HG02970 (cell line): ENCODE measurements at regions not wholly inside any gene's neighbourhood (a gene's known extent, or its start where the extent isn't known, plus 50 kb on each side); places are given as distances from the start of the nearest gene placed in this dataset.

ENCODE experiments used
- ATAC-seq: cut with Tn5 transposase; IDR thresholded peaks from one replicate; pipeline ENCODE4 v1.9.1; 2021; ENCODE audit warnings: mild to moderate bottlenecking, moderate library complexity, moderate number of reproducible peaks; ENCODE audit not compliant: unreplicated experiment, low FRiP score

DNA sequence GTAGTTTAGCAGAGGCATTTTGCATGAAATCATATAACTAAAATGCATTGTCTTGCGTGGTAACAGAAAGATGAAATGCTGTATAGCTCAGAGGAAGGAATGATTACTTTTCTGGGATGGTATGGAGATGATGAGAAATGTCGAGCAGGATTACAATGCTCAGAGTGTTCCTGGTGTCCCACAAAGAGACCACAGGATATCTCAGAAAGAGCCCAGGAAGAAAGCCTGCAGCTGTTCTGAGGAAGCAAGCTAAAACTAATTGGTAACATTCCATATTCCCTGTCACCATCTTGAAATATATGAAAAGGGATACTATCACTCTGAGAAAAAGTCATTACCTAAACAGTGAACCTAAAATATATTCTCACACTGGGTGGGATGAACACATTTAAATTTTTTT is 233.1 kb downstream of the POU4F1 start:
- ATAC-seq: no peak

GRCh38 chr13:78364711-78365110 is 238.6 kb downstream of the POU4F1 start:
- ATAC-seq: no peak

GRCh38 chr13:78341032-78341431 is 262.3 kb downstream of the POU4F1 start:
- ATAC-seq: no peak

GRCh38 chr13:78339927-78340326 is 263.4 kb downstream of the POU4F1 start:
- ATAC-seq: no peak

DNA sequence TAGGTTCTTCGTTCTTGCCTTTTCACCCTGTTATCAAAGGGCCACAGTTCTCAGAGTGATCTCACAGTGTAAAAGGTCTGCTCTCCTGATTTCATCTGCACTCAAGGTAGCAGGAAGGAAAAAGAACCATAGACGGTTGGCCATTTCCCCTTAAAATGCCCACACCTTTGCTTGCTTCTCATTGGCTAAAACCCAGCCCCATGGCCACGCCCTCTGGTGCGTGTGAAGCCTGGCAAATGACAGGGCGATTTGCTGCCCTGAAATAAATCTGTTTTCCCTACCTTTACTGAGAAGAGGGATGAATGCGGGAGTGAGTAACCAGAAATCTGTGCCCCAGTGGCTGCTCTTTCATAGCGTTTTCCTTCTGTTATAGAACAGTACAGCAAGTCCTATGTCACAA is 269.3 kb downstream of the POU4F1 start:
- no peak for ATAC-seq

DNA sequence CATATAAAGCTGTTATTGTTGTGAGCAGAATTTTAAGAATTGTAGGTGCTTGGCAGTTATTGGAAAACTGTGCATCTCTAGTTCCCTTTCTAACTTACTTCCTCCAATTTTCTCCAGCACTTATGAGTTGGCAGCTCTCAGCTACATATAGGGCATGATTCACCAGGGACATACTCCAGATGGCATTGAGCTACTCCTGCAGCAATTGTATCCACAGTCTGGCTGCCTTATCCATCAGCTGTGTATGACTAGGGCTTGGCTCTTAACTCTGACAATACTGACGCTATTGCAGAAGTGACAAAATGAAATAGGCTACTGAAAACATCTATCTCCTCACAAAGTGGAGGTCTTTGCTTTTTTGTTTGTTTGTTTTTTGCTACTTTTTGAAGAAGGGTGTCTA is 276.7 kb downstream of the POU4F1 start:
- no peak for ATAC-seq

DNA sequence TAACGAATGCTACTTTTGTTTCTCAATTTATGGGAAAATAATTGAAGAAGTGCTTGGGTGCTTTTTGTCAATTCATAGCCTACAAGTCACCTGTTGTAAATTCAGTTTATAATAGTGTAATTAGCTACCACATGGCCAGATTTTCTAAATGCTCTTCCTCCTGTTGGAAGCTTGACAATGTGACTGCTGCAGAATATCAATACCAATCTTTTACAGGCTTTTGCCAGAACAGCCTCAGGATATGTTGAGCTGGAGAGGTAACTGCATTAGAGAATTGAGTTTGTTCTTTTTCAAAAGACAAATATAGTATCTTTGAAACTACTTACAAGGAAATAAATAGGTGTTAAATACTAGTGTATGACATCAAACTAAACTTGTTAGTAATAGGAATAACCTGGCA is 277.8 kb downstream of the POU4F1 start:
- no peak for ATAC-seq

DNA sequence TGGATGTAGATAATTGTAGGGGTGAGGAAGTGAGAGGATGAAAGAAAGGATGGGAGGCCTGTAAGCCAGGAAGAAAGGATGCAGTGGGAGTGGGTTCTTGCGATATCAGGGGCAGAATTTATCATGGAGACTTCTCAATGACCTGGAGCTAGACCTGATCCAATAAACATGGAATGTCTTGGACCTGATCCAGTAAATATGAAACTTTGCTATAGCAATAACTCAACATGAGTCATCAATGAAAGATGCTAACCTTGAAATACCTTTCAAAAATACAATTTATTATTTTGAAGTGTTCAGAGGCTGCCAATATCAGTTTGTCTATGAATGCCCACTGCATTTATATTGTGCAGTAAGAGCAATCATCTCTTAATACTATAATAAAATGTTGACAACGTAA is 279.5 kb downstream of the POU4F1 start:
- ATAC-seq: no peak

- ATAC-seq: no peak
These were observed 280.3 kb downstream of the POU4F1 start for GRCh38 chr13:78323040-78323439.

GRCh38 chr13:78319101-78319627 is 284.2 kb downstream of the POU4F1 start:
- no peak for ATAC-seq

DNA sequence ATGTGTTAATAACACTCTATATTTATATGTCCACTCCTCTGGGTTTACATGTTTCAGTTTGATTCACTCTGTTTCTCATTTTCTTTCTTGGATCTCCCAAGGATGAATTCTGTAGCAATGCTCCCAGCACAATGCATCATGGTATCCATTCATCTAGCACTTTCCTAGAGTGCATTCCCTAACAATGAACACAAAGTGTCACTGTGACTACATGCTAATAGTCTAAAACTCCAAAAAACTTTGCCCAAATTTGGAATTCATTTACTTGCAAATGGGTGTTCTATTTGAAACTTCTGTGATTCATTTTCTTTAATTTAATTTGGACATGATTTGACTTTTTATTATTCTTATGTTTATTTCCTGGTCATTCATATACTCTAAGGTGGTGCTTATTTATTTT is 286.3 kb downstream of the POU4F1 start:
- ATAC-seq: no peak

DNA sequence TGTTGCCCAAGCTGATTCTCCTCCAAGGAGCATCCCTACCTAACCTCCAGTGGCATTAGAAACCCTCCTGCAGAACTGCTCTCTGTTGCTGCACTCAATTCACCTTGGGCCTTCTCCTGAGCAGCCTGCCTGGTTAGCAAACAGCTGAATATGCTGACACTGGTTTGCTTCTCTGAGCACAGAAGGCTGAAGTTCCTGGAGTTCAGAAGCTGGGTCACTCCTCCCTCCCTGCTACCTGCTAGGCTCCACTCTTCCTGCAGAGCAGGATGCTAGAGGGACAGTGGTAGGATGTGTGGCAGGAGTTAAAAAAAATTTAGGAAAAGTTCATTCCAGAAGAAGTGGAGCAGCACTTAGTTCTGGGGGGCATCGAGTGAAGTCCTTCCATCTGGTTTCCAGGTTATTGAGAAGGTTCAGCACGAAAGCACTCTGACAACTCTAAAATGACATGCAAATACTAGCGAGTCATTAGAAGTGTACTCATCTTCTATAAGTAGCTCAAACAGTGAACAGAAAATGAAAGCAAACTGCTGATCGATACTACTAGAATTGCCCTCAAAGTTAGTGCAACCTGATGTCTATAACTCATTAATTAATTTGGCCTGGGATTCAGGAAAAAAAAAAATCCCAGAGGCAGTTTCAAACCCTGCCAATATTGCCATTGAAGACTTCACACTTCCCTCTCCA is 293.7 kb downstream of the POU4F1 start:
- peak; percentile 56 for ATAC-seq

GRCh38 chr13:78306519-78307206 is 296.7 kb downstream of the POU4F1 start:
- no peak for ATAC-seq

DNA sequence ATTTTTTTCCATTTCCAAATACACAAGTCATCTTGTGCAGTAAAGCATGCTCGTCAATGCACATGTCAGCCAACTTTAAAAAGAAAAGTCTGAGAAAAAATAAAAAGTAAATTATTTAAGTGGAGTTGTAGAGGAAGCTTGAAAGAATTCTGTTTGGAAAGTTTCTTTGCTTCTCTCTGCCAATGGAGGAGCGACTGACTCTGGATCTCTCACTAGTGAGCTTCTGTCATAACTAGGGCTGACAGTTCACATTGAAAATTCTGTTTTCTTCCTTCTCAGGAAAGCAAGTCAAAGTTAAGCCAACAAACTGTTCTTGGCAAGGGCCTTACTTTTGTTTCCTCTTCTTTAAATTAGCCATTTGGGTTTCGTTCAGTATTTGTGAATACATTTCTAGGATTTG is 298.2 kb downstream of the POU4F1 start:
- ATAC-seq: no peak

DNA sequence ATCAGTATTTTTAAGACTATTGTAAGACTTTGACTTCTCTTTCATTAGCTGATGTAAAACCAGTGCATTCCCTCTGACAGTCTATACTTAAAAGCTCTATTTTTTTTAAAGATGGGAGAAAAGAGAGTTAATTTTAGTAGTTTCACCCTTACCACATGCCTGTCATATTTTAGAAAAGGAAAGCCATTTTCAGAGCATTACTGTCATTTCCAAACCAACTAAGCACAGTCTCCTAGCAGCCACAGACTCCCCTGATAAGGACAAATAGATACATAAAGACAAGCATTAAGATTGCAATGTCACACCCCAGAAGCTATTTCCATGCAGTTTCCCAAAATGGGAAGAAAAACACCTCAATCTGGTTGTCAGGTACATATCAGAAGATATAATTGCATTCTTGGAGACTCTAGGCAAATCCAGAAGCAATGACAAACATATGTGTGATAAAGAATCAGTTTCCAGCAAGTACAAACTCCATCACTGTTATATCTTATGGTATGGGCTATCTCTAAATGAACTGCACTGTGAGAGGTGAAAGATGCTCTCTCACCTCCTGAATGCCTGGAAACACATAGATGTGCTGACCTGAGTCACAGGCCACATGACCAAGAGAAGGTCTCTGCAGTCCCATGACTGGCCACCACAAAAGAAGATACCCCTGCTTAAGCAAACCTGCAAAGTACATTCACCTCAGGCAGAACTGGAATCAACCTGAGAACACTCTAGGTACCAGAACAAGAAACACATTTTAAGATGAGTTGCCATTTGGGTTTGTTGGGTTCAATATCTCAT is 303.3 kb downstream of the POU4F1 start:
- no peak for ATAC-seq

DNA sequence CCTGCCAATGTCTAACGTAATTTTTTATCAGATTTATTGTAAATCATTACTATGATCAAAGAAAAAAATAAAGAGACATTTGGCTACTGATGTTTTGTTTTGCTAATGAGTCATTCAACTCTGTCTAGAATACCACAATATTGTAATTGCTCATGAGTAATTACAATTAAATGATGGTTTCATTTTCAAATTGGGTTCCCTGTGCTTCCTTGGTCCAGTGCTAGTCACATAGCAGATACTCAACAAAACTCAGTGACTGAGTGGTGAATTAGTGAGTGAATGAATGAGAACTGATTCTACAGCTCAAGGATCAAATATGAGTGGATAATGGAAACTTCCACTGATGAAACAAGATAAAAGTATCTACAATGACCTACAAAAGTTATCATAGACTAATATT is 304.7 kb downstream of the POU4F1 start:
- ATAC-seq: no peak

DNA sequence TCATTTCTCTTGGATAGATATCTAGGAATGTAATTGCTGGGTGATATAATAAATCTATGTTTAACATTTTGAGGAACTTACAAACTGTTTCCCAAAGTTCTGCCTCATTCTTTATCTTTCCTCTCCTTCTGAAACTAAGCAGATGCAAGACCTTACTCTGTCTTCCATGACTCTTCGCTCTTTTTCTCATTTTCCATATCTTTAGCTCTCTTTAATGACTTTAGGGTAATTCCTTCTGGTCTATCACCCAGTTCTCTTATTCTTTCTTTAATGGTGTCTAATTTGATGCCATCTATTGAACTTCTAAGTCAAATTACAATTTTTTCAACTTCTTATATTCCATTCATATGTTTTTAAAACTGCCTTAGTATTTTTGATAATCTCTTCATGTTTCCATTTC is 316.6 kb downstream of the POU4F1 start:
- no peak for ATAC-seq

- no peak for ATAC-seq
These were observed 338.3 kb downstream of the POU4F1 start for GRCh38 chr13:78265098-78265497.

DNA sequence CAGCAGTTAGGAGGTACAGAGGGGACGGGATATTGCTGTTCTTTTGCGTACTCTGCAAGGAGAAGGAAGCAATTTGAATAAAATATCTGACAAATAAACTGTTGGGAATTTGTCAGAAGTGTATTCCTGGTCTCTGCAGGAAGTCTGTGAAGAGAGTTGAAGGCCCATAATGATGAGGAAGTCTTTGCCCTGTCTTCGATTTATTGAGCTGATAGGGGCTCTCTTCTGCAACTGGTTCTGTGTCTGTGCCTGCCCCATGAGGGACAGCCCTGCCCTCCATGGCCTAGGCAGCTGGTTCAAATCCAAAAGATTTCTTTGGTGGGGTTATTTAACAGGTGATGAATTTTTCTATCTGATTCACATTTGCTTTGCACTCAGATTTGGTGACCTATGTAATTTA is 339.7 kb upstream of the EDNRB start:
- ATAC-seq: no peak

DNA sequence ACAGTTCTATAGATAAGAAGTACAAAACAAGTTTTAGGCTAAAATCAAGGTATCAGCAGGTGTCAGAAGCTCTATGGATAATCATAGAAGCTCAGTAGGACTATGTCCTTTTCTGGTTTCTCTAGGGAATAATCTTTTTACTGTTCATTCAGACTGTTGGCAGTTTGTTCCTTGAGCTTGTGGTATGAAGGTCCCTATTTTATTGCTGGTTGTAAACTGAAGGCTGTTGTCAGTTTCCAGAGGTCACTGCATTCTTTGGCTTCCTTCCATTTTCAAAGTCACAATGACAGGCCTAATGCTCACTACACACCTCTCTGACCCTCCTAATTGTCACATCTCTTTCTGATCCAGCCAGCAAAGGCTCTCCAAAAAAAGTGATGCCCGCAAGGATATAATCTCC is 337.9 kb upstream of the EDNRB start:
- ATAC-seq: no peak

DNA sequence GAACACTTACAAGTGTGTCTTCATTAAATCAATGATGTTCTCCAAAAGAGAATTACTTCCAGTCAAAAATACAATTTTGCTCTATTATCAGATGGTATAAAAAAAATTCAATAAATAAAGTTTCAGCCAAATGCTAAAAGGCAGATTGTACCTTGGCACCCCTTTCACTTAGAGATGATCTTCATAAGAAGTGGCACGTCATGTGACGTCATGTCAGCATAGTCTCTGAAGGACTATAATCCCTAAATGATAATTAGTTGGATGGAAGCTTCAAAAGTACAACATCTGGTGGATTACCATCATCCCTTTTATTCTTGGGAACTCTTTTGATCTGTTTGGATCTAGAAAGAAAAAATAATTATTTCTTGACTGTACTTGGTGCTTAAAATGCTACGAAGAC is 335.5 kb upstream of the EDNRB start:
- ATAC-seq: no peak
